Heart left ventricle (tissue), 16 donors: ENCODE measurements at regions not wholly inside any gene's neighbourhood (a gene's known extent, or its start where the extent isn't known, plus 50 kb on each side); places are given as distances from the start of the nearest gene placed in this dataset.

Experiments used
- ATAC-seq, 4 donors: fragments of 200-7000 bp; cut with Tn5 transposase; one replicate each; pipeline ENCODE4 v1.9.1; 2020 to 2022; ENCODE audit warnings: moderate library complexity in 4 of 4, mild to moderate bottlenecking in 3 of 4, moderate number of reproducible peaks in 1 of 4
- DNase-seq, 5 donors: peaks; one replicate each; pipeline ENCODE4 v3.0.0-alpha.2; 2020
- H3K27ac ChIP-seq, 12 donors: fragments of 200-600 bp; sonication (generic) in 4 of 12; one replicate each; pipeline versions ENCODE4 v1.5.0 to v1.8.0; 2016 to 2022; ENCODE audit warnings: mild to moderate bottlenecking in 2 of 12
- H3K27me3 ChIP-seq, 9 donors: fragments of 200-600 bp; sonication (generic) in 2 of 9; one replicate each; pipeline versions ENCODE4 v1.5.1 to v1.8.0; 2016 to 2022; ENCODE audit warnings: mild to moderate bottlenecking in 3 of 9
- H3K36me3 ChIP-seq, 9 donors: fragments of 200-600 bp; sonication (generic) in 2 of 9; one replicate each; pipeline versions ENCODE4 v1.5.0 to v1.8.0; 2018 to 2022; ENCODE audit warnings: mild to moderate bottlenecking in 2 of 9
- H3K4me1 ChIP-seq, 12 donors: fragments of 200-600 bp; sonication (generic) in 4 of 12; one replicate each; pipeline versions ENCODE4 v1.5.0 to v1.8.0; 2016 to 2022; ENCODE audit warnings: mild to moderate bottlenecking in 3 of 12
- H3K4me3 ChIP-seq, 12 donors: fragments of 200-600 bp; sonication (generic) in 4 of 12; one replicate each; pipeline versions ENCODE4 v1.5.0 to v1.8.0; 2017 to 2022; ENCODE audit warnings: mild to moderate bottlenecking in 9 of 12, moderate library complexity in 4 of 12
- H3K9me3 ChIP-seq, 12 donors: fragments of 200-600 bp; sonication (generic) in 4 of 12; one replicate each; pipeline versions ENCODE4 v1.5.0 to v1.8.0; 2016 to 2022; ENCODE audit warnings: mild to moderate bottlenecking in 1 of 12
- CTCF ChIP-seq, 12 donors: fragments of 200-600 bp; sonication (generic) in 4 of 12; IDR thresholded peaks; one replicate each; pipeline versions ENCODE4 v1.5.0 to v1.8.0; 2018 to 2022; ENCODE audit warnings: antibody characterized with exemption in 12 of 12, mild to moderate bottlenecking in 5 of 12
- POLR2A ChIP-seq, 2 donors: fragments of 450-650 bp; IDR thresholded peaks; one replicate each; pipeline ENCODE4 v1.6.1; 2017; ENCODE audit warnings: antibody characterized with exemption in 2 of 2, mild to moderate bottlenecking in 2 of 2, moderate library complexity in 2 of 2
- WGBS, 4 donors: extraction: QIAGEN DNeasy Blood & Tissue Kit in 2 of 4; methylation state at CpG; one replicate each; pipeline versions ENCODE4 v1.1.5 to v1.1.7; 2013 to 2018; 5-methylcytosine and 5-hydroxymethylcytosine counted together
- intact Hi-C, 10 donors: fragments of 100-400 bp; cut with DNase I; formaldehyde crosslinking; loops; one replicate each; pipeline versions ENCODE4 v1.11.1 to v1.14.2; 2022
- donor health status: ischemic (EF 13 %, LVEDD 7.1; RV severe dilation, severe dysfunction).
- donor health status: healthy with polysubstance abuse.
- donor health status: DM: no; HTN: yes; CAD: no.
- donor health status: DM: no; HTN: no; CAD: no.
- donor health status: ischemic (EF 25% LVEDD 6.9; RV normal size, moderate dysfunction).
- donor health status: ischemic (EF 25% LVEDD 5.7; RV mildly dilated, moderate dysfunction).
- donor health status: healthy.
- donor health status: DM: yes; HTN: yes; CAD: no.
- donor health status: ischemic (EF 35%, LVEDD 5.7; RV mildly dilated, moderate dysfunction).
- donor health status: nonischemic (EF 11% LVEDD 7.7; RV severe dilation, severe dysfunction).
- donor health status: DM: yes; HTN: yes; CAD: no.
- donor health status: PGD.
- donor health status: ischemic (EF 29% LVEDD 5.4; RV normal size, mild dysfunction).
- donor health status: nonischemic (EF 23%, LVEDD 6.1; RV moderate dilation, normal function).

GRCh38 chr18:54673936-54674335, 82.9 kb downstream of the DYNAP start:
- intact Hi-C loops: loop anchor here in 8 of 10 donors (5.0 to 10.0 kb wide), 5 partner anchors 117 to 282 kb away; no protein-coding TSS in a partner anchor
- Histone ChIP-seq H3K27me3 (peaks cover 0 to 4% (median 0%) of the 10 kb centered on the region in 9 donors), H3K36me3 (no peaks in the 10 kb centered on the region), H3K9me3 (peaks cover 0 to 7% (median 0%) of the 10 kb centered on the region in 12 donors), H3K27ac (no peak overlapping the region), H3K4me1 (no peaks in the 10 kb centered on the region), H3K4me3 (no peak overlapping the region)
- ATAC-seq (no peak), DNase-seq (no peak)
- TF ChIP-seq CTCF (IDR thresholded peaks at IDR 0.05): no peak
- no peak for TF ChIP-seq POLR2A (IDR thresholded peaks at IDR 0.05)
- WGBS, 4 donors: 92 to 100% (median 94%) methylated on average over 2 of the region's 2 CpGs

- Histone ChIP-seq H3K4me1 (no peaks in the 10 kb centered on the region), H3K9me3 (peaks cover 0 to 7% (median 0%) of the 10 kb centered on the region in 12 donors), H3K27me3 (peaks cover 0 to 4% (median 0%) of the 10 kb centered on the region in 9 donors), H3K27ac (no peak overlapping the region), H3K36me3 (no peaks in the 10 kb centered on the region), H3K4me3 (no peak overlapping the region)
- DNase-seq: no peak
- no peak for TF ChIP-seq CTCF (IDR thresholded peaks at IDR 0.05)
- TF ChIP-seq POLR2A (IDR thresholded peaks at IDR 0.05): no peak
- 58 to 70% (median 67%) methylated on average over 1 of the region's 1 CpG for WGBS, 4 donors
- ATAC-seq: no peak
- intact Hi-C loops: loop anchor here in 3 of 10 donors (5.0 to 10.0 kb wide), 3 partner anchors 230 to 307 kb away; no protein-coding TSS in a partner anchor
Measured at GRCh38 chr18:54675076-54675475, 84.0 kb downstream of the DYNAP start.

GRCh38 chr18:54679318-54680149, 88.5 kb downstream of the DYNAP start:
- TF ChIP-seq CTCF (IDR thresholded peaks at IDR 0.05): peak; percentile 11 to 56 (median 38)
- TF ChIP-seq POLR2A (IDR thresholded peaks at IDR 0.05): no peak
- H3K27me3 ChIP-seq: no peaks in the 10 kb centered on the region
- ATAC-seq (peak in 3 of 4 donors; percentile 44 to 60 (median 53)), DNase-seq (no peak)
- intact Hi-C loops: loop anchor here (2.0 to 10.0 kb wide), 6 partner anchors 235 to 1895 kb away; no protein-coding TSS in a partner anchor
- WGBS, 4 donors: 36 to 43% (median 41%) methylated on average over 4 of the region's 4 CpGs
- no peaks in the 10 kb centered on the region for H3K4me1 ChIP-seq
- H3K36me3 ChIP-seq: no peaks in the 10 kb centered on the region
- H3K27ac ChIP-seq: no peak overlapping the region
- peaks cover 0 to 7% (median 0%) of the 10 kb centered on the region in 12 donors for H3K9me3 ChIP-seq
- no peak overlapping the region for H3K4me3 ChIP-seq

- Histone ChIP-seq H3K27me3 (no peaks in the 10 kb centered on the region), H3K4me3 (no peak overlapping the region), H3K9me3 (no peaks in the 10 kb centered on the region), H3K27ac (no peak overlapping the region), H3K4me1 (no peaks in the 10 kb centered on the region), H3K36me3 (no peaks in the 10 kb centered on the region)
- 25 to 31% (median 29%) methylated on average over 6 of the region's 6 CpGs for whole genome bisulfite sequencing, 4 donors
- ATAC-seq: peak in 1 of 4 donors; percentile 61
- TF ChIP-seq POLR2A (IDR thresholded peaks at IDR 0.05): no peak
- TF ChIP-seq CTCF (IDR thresholded peaks at IDR 0.05): no peak
- intact Hi-C loops: loop anchor here in 4 of 10 donors (5.0 to 10.0 kb wide), 3 partner anchors 298 to 1890 kb away; no protein-coding TSS in a partner anchor
- peak in 3 of 5 donors; percentile 21 to 44 (median 29) for DNase-seq
Measured at GRCh38 chr18:54684784-54685183, 93.7 kb downstream of the DYNAP start.
